ENCODE measurements at regions not wholly inside any gene's neighbourhood (a gene's known extent, or its start where the extent isn't known, plus 50 kb on each side); places are given as distances from the start of the nearest gene placed in this dataset.
"Not testable (repeated sequence)": the region's sequence is repeated elsewhere in the genome, so short reads cannot be mapped to it uniquely, and the experiment has no call there.

GRCh38 chr11:50298182-50298988 is 265.7 kb downstream of the OR4C45 start:
- TF ChIP-seq CTCF (IDR thresholded peaks at IDR 0.05; ENCODE audit: low read depth, low read length, missing control alignments), result no peak
- in situ Hi-C loops (cut with HindIII; ENCODE audit: low sequenced_read_pairs), result no loop called here
- no peak for DNase-seq (ENCODE audit: low read depth)
- H3K4me3 ChIP-seq (ENCODE audit: low read depth, low read length), result peak overlapping the region; percentile 34

- H3K4me3 ChIP-seq (ENCODE audit: low read depth, low read length); in situ Hi-C loops (cut with HindIII; ENCODE audit: low sequenced_read_pairs); DNase-seq (ENCODE audit: low read depth): not testable (repeated sequence)
Observed at GRCh38 chr11:50330723-50331122, 298.0 kb downstream of the OR4C45 start.

GRCh38 chr11:50333861-50334260 is 301.2 kb downstream of the OR4C45 start:
- no peak for DNase-seq (ENCODE audit: low read depth)
- in situ Hi-C loops (cut with HindIII; ENCODE audit: low sequenced_read_pairs), result no loop called here
- no peak for TF ChIP-seq CTCF (IDR thresholded peaks at IDR 0.05; ENCODE audit: low read depth, low read length, missing control alignments)
- H3K4me3 ChIP-seq (ENCODE audit: low read depth, low read length), result no peak overlapping the region

- in situ Hi-C loops (cut with HindIII; ENCODE audit: low sequenced_read_pairs); H3K4me3 ChIP-seq (ENCODE audit: low read depth, low read length); DNase-seq (ENCODE audit: low read depth): not testable (repeated sequence)
Observed at GRCh38 chr11:50337432-50337831, 304.8 kb downstream of the OR4C45 start.

- DNase-seq (ENCODE audit: low read depth); H3K4me3 ChIP-seq (ENCODE audit: low read depth, low read length); in situ Hi-C loops (cut with HindIII; ENCODE audit: low sequenced_read_pairs): not testable (repeated sequence)
Observed at GRCh38 chr11:50348018-50348417, 315.3 kb downstream of the OR4C45 start.

- DNase-seq (ENCODE audit: low read depth), result no peak
- H3K4me3 ChIP-seq (ENCODE audit: low read depth, low read length), result no peak overlapping the region
- TF ChIP-seq CTCF (IDR thresholded peaks at IDR 0.05; ENCODE audit: low read depth, low read length, missing control alignments), result no peak
- in situ Hi-C loops (cut with HindIII; ENCODE audit: low sequenced_read_pairs), result no loop called here
Observed at GRCh38 chr11:50379484-50379883, 346.8 kb downstream of the OR4C45 start.

GRCh38 chr11:50394017-50394416 is 361.3 kb downstream of the OR4C45 start:
- TF ChIP-seq CTCF (IDR thresholded peaks at IDR 0.05; ENCODE audit: low read depth, low read length, missing control alignments), result no peak
- in situ Hi-C loops (cut with HindIII; ENCODE audit: low sequenced_read_pairs), result no loop called here
- no peak overlapping the region for H3K4me3 ChIP-seq (ENCODE audit: low read depth, low read length)
- no peak for DNase-seq (ENCODE audit: low read depth)

- DNase-seq (ENCODE audit: low read depth), result no peak
- H3K4me3 ChIP-seq (ENCODE audit: low read depth, low read length), result no peak overlapping the region
- in situ Hi-C loops (cut with HindIII; ENCODE audit: low sequenced_read_pairs), result no loop called here
- no peak for TF ChIP-seq CTCF (IDR thresholded peaks at IDR 0.05; ENCODE audit: low read depth, low read length, missing control alignments)
Observed at GRCh38 chr11:50412832-50413231, 380.2 kb downstream of the OR4C45 start.
